Osteocyte (in vitro differentiated cells): ENCODE measurements at regions not wholly inside any gene's neighbourhood (a gene's known extent, or its start where the extent isn't known, plus 50 kb on each side); places are given as distances from the start of the nearest gene placed in this dataset.

Experiments
- DNase-seq: peaks from one replicate; pipeline ENCODE4 v3.0.0; 2021; ENCODE audit warnings: mixed read lengths; ENCODE audit not compliant: unreplicated experiment; ENCODE audit errors: extremely low spot score
- H3K27ac Mint-ChIP-seq: one replicate; pipeline ENCODE4 v1.8.0; 2021; ENCODE audit warnings: mild to moderate bottlenecking, mixed read lengths; ENCODE audit not compliant: unreplicated experiment
- H3K27me3 Mint-ChIP-seq: one replicate; pipeline ENCODE4 v1.8.0; 2021; ENCODE audit warnings: mixed read lengths; ENCODE audit not compliant: unreplicated experiment
- H3K36me3 Mint-ChIP-seq: one replicate; pipeline ENCODE4 v1.8.0; 2021; ENCODE audit warnings: mixed read lengths; ENCODE audit not compliant: unreplicated experiment
- H3K4me1 Mint-ChIP-seq: one replicate; pipeline ENCODE4 v1.8.0; 2021; ENCODE audit warnings: mixed read lengths; ENCODE audit not compliant: unreplicated experiment
- H3K4me3 Mint-ChIP-seq: one replicate; pipeline ENCODE4 v1.8.0; 2021; ENCODE audit warnings: mild to moderate bottlenecking, moderate library complexity, mixed read lengths; ENCODE audit not compliant: unreplicated experiment
- H3K9me3 Mint-ChIP-seq: one replicate; pipeline ENCODE4 v1.8.0; 2021; ENCODE audit warnings: mixed read lengths; ENCODE audit not compliant: unreplicated experiment
- CTCF ChIP-seq: fragments of 200-600 bp; sonication (generic); IDR thresholded peaks from 2 replicates; pipeline ENCODE4 v1.5.0; 2021; ENCODE audit warnings: antibody characterized with exemption, mild to moderate bottlenecking, moderate library complexity

DNA sequence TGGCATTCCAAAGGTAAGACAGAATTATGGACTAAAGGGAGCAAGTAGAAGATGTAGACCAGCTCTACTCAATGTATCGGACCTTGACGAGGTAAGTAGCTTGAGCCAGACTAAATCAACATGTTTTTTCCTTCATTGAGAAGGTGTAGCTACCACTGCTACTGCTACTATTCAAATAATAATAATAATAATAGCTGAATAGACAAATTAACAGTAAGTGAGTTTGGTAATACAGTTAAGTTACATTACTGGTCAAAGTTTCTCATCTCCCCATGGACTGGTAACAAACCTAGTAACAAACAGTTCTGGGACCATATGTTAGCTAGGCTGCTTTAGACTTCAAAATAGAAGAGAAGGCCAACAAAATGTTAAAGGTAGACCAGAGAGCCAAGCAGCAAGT lies 609.2 kb downstream of the TLE1 start:
- H3K4me3 Mint-ChIP-seq: no peak overlapping the region

GRCh38 chr9:81079055-81079454 lies 610.3 kb downstream of the TLE1 start:
- H3K4me3 Mint-ChIP-seq: no peak overlapping the region
- H3K4me1 Mint-ChIP-seq: peaks cover 13% of the 10 kb centered on the region
- H3K36me3 Mint-ChIP-seq: no peaks in the 10 kb centered on the region
- H3K27ac Mint-ChIP-seq: no peak overlapping the region
- no peak for TF ChIP-seq CTCF
- H3K27me3 Mint-ChIP-seq: no peaks in the 10 kb centered on the region
- no peak for DNase-seq
- H3K9me3 Mint-ChIP-seq: no peaks in the 10 kb centered on the region

More for the DNA sequence above, 609.2 kb downstream of the TLE1 start:
- no peaks in the 10 kb centered on the region for H3K9me3 Mint-ChIP-seq
- H3K27ac Mint-ChIP-seq: no peak overlapping the region
- DNase-seq: no peak
- no peak for TF ChIP-seq CTCF
- H3K36me3 Mint-ChIP-seq: no peaks in the 10 kb centered on the region
- H3K4me1 Mint-ChIP-seq: peaks cover 13% of the 10 kb centered on the region
- H3K27me3 Mint-ChIP-seq: no peaks in the 10 kb centered on the region

DNA sequence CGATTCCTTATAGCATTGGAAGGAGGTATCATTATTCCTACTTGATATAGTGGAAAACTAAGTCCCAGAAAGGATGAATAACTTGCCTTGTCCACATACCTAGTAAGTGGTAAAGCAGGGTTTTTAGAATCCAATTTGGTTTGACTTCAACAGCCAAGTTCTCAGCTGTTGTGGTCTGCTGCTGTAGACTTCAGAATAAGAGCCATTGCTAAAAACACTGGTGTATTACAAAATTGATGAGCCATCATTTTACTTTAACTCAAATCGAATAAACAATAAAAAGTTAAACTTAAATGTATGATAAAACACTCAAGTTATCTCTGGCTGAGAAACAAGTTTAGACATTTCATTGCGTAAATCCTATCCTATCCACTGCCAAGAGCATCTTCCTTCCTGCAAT lies 610.8 kb downstream of the TLE1 start:
- peaks cover 10% of the 10 kb centered on the region for H3K4me1 Mint-ChIP-seq
- TF ChIP-seq CTCF: no peak

DNA sequence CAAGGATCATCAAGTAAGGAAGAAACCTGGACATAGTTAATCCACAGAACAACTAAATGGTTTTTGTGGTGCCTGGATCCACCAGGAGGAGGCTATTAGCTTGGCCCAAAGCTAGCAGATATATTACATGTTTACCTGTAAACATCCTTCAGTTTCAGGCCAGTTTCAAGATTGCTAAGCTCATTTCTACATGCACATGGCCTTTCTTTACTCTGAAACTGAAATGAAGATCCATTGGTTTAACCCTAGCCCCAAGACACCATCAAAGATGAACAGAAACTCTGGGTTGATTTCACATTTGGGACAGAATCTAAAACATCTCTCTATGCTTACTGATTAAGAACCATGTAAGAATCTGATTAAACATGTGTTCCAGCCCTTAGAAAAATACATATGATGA lies 611.8 kb downstream of the TLE1 start:
- Mint-ChIP-seq H3K9me3 (no peaks in the 10 kb centered on the region), H3K27me3 (no peaks in the 10 kb centered on the region), H3K27ac (no peak overlapping the region), H3K4me3 (no peak overlapping the region), H3K36me3 (no peaks in the 10 kb centered on the region), H3K4me1 (peaks cover 2% of the 10 kb centered on the region)
- no peak for TF ChIP-seq CTCF
- DNase-seq: no peak

More for the DNA sequence above, 610.8 kb downstream of the TLE1 start:
- Mint-ChIP-seq H3K27me3 (no peaks in the 10 kb centered on the region), H3K4me3 (no peak overlapping the region), H3K9me3 (no peaks in the 10 kb centered on the region), H3K27ac (no peak overlapping the region), H3K36me3 (no peaks in the 10 kb centered on the region)
- DNase-seq: no peak

DNA sequence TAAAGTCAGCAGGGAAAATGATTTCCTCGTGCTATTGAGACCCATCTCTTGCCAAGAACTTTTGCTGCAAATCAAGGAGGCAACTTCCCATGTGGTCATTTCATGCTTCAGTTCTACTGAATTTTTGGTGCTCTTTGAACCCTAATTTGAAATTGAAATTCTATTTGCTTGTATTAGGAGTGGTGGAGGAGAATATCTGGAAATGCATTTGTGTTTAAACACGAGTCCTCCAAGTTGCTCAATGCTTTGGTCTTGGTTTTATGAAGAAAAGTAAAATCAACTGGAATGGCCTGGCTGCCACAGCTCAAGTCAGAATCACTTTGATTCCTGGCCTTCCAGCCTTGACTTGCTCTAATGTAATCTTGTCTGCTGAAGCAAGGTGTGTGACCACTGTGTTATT lies 613.2 kb downstream of the TLE1 start:
- Mint-ChIP-seq H3K4me1 (no peaks in the 10 kb centered on the region), H3K36me3 (no peaks in the 10 kb centered on the region), H3K27ac (no peak overlapping the region), H3K4me3 (no peak overlapping the region), H3K27me3 (no peaks in the 10 kb centered on the region), H3K9me3 (no peaks in the 10 kb centered on the region)
- DNase-seq: no peak
- no peak for TF ChIP-seq CTCF
